ENCODE measurements at regions not wholly inside any gene's neighbourhood (a gene's known extent, or its start where the extent isn't known, plus 50 kb on each side); places are given as distances from the start of the nearest gene placed in this dataset.

DNA sequence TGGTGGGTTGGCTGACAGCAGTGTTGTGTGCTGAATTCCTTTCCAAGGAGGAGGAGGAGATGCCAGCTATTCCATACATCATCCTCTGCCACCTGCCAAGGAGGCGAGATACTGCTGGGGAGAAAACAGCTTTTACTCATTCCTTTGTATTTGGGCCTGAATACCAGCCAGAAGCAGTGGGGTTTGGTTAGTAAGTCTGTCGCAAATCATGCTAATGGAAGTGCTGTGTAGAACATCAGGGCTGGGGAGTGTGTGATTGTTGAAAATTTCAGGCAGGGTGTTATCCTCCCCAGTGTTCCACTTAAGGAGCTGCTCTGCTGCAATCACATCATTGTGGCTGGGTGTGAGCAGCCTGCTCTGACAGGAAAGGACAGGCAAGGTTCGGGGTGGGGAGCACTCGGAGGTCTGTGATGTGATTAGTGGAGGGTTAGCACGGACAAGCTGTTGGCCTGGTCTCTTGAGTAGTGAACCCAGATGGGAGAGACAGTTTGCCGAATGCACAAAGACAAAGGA, 128.2 kb upstream of the DLX2 start:
- no peak for DNase-seq (ENCODE audit: low spot score)
- TF ChIP-seq CTCF (IDR thresholded peaks at IDR 0.05; ENCODE audit: extremely low read depth, missing control alignments), result no peak

- no peak for TF ChIP-seq CTCF (IDR thresholded peaks at IDR 0.05; ENCODE audit: extremely low read depth, missing control alignments)
- no peak for DNase-seq (ENCODE audit: low spot score)
These were observed 128.8 kb upstream of the DLX2 start for GRCh38 chr2:172231508-172231907.

DNA sequence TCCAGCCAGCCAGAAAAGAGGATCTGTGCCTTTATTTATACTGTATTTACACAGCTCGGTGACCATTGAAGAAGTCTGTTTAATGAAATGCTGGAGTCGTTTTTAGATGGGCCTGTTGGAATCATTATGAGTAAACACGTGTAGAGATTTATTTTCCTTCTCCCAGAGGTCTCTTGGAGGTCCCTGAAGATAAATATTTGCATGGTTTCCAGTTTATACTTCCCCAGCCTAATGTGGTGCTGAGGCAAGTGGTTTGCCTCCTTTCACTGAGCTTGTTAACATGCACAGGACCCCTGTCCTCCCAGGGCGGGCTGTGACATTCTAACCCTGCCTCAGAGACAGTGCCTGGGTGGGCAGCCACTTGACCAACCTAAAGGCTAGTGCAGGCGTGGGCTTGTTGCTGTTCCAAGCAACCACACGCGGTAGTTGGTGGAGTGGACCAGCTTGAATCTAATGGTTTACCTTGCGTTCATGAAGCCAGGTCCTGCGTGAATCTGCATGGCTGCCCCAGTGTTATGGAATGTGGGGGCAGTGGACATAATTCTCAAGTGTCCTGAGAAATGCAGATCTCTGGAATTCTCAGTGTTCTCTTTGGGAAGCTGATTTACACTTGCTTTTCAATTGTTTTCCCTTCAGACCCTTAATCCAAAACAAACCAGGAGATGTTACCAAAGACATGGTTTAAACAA, 130.2 kb upstream of the DLX2 start:
- TF ChIP-seq CTCF (IDR thresholded peaks at IDR 0.05; ENCODE audit: extremely low read depth, missing control alignments), result no peak
- DNase-seq (ENCODE audit: low spot score), result no peak

GRCh38 chr2:172233987-172234715, 131.5 kb upstream of the DLX2 start:
- no peak for DNase-seq (ENCODE audit: low spot score)

DNA sequence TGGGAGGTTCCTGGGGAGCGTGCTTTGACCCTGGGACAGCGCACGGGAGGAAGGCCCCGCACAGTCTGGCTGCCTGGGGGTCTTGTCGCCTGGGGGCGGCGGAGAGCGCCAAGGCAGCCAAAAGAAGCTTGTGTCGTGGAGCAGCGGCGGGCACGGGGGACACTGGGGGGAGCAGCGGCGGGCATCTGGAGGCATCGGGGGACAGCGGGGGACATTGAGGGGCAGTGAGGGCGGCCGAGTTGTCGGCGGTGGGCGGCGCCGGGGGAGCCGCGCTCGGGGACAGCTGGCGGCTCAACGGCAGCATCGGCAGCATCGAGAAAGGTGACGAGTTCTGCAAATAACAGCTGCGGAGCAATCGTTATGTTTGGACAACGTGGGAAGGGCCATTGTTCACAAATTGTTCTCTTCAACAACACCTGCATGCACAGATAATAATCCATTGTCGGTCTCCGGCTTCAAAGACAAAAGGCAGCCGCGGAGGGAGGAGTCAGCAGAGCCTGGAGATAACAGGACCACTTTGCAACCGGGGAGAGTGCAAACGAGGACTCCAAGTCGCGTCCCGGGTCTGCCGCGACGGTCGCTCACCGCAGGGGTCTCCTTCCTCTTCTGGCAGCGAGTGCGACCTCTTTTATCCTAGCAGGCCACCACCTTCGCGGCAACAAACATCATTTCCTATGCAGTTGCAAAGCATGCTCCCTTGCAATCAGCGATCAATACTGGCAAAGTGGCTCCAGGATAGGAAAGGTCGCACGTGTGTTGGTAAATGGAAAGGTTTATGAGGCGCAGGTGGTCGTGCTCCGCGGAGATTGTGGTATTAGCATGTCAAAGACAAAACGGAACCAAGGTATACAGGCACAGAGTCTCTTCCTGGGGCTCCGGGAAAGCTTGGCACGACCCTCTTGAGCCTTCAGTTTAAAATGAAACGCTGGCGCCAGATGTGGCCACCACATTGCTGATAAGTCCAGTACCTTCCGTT, 132.3 kb upstream of the DLX2 start:
- TF ChIP-seq CTCF (IDR thresholded peaks at IDR 0.05; ENCODE audit: extremely low read depth, missing control alignments), result no peak
- DNase-seq (ENCODE audit: low spot score), result no peak

More at GRCh38 chr2:172233987-172234715, 131.5 kb upstream of the DLX2 start:
- TF ChIP-seq CTCF (IDR thresholded peaks at IDR 0.05; ENCODE audit: extremely low read depth, missing control alignments), result no peak

GRCh38 chr2:172239944-172240590, 137.4 kb upstream of the DLX2 start:
- no peak for DNase-seq (ENCODE audit: low spot score)
- no peak for TF ChIP-seq CTCF (IDR thresholded peaks at IDR 0.05; ENCODE audit: extremely low read depth, missing control alignments)
